Skeletal muscle satellite cell (primary cell): ENCODE measurements at regions not wholly inside any gene's neighbourhood (a gene's known extent, or its start where the extent isn't known, plus 50 kb on each side); places are given as distances from the start of the nearest gene placed in this dataset.
A peak's percentile ranks its signal among the peaks of the same experiment; 100 is the strongest.

Source experiments
- H3K27me3 ChIP-seq: 2 replicates; pipeline ENCODE4 v1.7.0; 2013; ENCODE audit warnings: low read length; ENCODE audit not compliant: control insufficient read depth, insufficient read depth
- H3K36me3 ChIP-seq: 2 replicates; pipeline ENCODE4 v1.7.0; 2013; ENCODE audit warnings: mild to moderate bottlenecking, control low read depth, low read length; ENCODE audit not compliant: insufficient read depth
- H3K4me1 ChIP-seq: 2 replicates; pipeline ENCODE4 v1.7.0; 2013; ENCODE audit warnings: low read length; ENCODE audit not compliant: control insufficient read depth, insufficient read depth
- H3K4me2 ChIP-seq: 2 replicates; pipeline ENCODE4 v1.7.0; 2013; ENCODE audit warnings: mild to moderate bottlenecking, low read length
- H3K4me3 ChIP-seq: 2 replicates; pipeline ENCODE4 v1.7.0; 2013; ENCODE audit warnings: low read length
- H3K9ac ChIP-seq: 2 replicates; pipeline ENCODE4 v1.7.0; 2013; ENCODE audit warnings: mild to moderate bottlenecking, low read depth, low read length, moderate library complexity
- H3K9me3 ChIP-seq: replicated peaks from 2 replicates; pipeline ENCODE4 v1.7.0; 2013; ENCODE audit warnings: mild to moderate bottlenecking, control low read depth, low read length

- H3K4me2 ChIP-seq = no peak overlapping the region
- H3K36me3 ChIP-seq = no peaks in the 10 kb centered on the region
- no peak overlapping the region for H3K9ac ChIP-seq
- H3K9me3 ChIP-seq = no peaks in the 10 kb centered on the region
- peaks cover 12% of the 10 kb centered on the region for H3K27me3 ChIP-seq
- H3K4me3 ChIP-seq = no peak overlapping the region
- no peaks in the 10 kb centered on the region for H3K4me1 ChIP-seq
Measured at GRCh38 chr1:218156595-218156994, 128.5 kb upstream of the RRP15 start.

- Histone ChIP-seq H3K9me3 (no peaks in the 10 kb centered on the region), H3K27me3 (peaks cover 59% of the 10 kb centered on the region), H3K4me1 (peaks cover 6% of the 10 kb centered on the region), H3K4me3 (no peak overlapping the region), H3K4me2 (no peak overlapping the region), H3K36me3 (no peaks in the 10 kb centered on the region), H3K9ac (no peak overlapping the region)
Measured at GRCh38 chr1:218163371-218163770, 121.7 kb upstream of the RRP15 start.

DNA sequence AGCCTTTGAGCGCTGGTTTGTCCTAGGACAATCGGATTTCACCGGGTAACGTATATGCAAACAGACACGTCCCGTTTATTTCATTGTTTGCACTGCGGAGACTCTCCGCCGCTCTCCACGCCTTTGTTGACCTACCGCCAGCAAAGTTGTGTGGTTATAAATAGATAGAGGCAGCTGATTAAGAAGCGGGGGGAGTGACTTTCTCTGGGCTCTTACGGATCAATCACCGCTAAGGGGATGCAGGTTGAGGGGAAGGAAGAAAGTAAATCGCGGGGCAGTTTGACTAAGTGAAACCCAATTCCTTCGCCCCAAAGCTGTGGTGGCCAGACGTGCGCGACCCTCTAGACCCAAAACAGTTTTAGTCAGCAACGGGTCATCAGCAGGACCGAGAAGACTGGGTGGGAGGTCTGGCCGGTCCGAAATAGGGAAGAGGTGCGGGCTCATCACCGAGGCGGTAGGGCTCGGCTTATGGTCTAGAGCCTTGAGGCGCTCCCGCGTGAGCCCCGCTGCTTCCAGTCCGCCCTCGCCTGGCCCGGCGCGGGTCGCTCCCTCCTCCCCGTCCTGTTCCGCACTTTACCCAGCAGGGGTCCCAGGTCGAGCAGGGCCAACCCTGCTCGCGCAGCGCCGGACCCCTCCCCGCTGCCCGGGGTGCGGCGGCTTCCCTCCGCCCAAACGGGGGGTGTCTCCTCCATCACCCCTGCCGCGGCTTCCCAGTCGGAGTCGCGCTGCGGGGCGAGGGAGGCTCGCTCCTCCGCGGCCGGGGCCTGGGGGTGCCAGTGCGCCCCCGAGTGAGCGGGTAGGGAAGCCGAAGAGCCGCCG is 120.8 kb upstream of the RRP15 start:
- Histone ChIP-seq H3K36me3 (no peaks in the 10 kb centered on the region), H3K4me1 (peaks cover 6% of the 10 kb centered on the region), H3K4me2 (peak overlapping the region; percentile 88), H3K27me3 (peaks cover 67% of the 10 kb centered on the region), H3K9ac (peak overlapping the region; percentile 56), H3K4me3 (peak overlapping the region; percentile 75), H3K9me3 (no peaks in the 10 kb centered on the region)

DNA sequence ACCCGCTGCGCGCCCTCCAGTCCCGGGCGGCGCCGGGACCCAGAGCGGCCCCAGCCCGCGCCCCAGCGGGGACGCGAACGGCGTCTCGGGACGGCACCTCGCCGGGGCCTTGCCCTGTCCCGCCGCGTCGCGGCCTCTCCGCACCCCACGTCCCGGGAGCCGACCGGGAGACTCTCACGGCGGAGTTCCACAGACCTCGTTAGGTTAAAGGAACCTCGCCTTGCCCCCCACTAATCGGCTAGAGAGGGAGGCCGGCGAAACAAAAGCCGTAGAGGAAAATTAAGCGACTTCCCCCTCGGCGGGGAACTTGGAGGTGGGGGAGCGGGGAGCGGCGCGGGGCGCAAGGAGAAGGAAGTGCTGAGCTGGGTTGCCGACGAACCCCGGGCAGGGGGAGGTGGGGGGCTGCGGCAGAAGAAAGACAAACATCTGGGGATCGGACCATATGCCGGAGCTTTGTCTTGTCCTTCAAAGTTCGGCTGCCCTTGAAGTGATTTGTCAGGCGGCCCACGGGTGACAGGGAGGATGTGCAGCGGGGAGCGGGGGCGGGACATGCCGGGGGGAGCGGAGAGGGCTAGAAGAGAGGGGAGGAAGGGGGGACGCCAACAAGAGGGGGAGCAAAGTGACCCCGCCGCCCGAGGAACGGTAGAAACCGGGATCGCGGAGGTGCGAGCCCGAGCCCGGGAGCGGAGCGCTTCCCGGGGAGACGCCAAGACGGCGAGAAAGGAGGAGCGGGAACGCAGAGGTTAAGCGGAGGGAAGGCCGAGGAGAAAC is 120.0 kb upstream of the RRP15 start:
- no peaks in the 10 kb centered on the region for H3K36me3 ChIP-seq
- H3K9ac ChIP-seq = peak overlapping the region; percentile 56
- no peaks in the 10 kb centered on the region for H3K9me3 ChIP-seq
- peak overlapping the region; percentile 88 for H3K4me2 ChIP-seq
- peaks cover 6% of the 10 kb centered on the region for H3K4me1 ChIP-seq
- H3K4me3 ChIP-seq = peak overlapping the region; percentile 75
- H3K27me3 ChIP-seq = peaks cover 65% of the 10 kb centered on the region

DNA sequence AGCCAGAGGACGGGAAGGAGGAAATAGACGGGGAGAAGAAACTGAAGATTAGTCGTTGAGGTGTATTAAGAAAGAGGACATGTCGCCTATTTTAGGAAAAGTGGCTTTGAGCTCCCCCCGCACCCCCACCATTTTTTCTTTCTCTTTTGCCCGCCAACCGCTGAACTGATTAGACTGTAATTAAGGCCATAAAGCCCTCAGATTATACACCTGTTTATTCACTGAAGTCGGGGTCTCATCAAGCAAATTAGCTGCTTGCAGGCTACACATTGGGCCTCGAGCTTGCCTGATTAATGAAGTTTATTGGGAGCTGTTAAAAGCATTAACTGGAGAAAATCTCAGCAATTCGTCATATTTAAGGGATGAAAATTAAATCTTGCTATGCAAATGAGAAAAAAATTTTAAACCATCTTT is 119.4 kb upstream of the RRP15 start:
- H3K4me2 ChIP-seq = peak overlapping the region; percentile 88
- peak overlapping the region; percentile 75 for H3K4me3 ChIP-seq
- H3K9ac ChIP-seq = peak overlapping the region; percentile 56
- H3K27me3 ChIP-seq = peaks cover 65% of the 10 kb centered on the region
- no peaks in the 10 kb centered on the region for H3K9me3 ChIP-seq
- no peaks in the 10 kb centered on the region for H3K36me3 ChIP-seq
- peaks cover 6% of the 10 kb centered on the region for H3K4me1 ChIP-seq

DNA sequence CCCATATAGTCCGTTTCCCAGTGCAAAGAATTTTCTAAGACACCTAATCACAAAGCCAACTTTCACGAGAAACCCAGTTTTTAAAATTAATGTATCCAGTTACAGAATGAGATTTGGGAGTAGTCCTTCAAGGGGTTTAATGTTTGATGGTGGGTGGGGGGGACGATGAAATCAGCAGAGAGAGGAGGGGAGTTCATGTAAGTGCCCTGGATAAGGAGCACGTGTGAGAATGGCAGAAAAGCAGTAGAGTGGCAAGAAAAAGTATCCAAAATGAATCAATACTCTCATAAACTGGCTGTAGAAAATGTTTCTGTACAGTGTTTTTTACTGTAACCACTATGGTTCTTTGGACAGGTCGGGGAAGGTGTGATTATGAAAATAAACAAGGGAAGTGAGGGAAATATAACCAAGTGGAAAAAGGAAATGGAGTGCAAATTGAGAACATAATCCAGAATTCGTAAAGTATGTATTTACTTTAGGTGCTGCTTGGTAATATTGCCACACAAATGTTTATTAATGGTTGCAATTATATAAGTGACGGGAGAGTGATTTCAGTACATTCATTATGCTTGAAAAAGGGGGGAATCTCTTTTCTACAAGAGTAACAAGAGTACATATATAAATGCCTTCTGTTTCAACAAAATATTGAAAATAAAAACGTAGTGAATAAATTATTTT is 118.7 kb upstream of the RRP15 start:
- Histone ChIP-seq H3K36me3 (no peaks in the 10 kb centered on the region), H3K4me2 (no peak overlapping the region), H3K27me3 (peaks cover 65% of the 10 kb centered on the region), H3K9me3 (no peaks in the 10 kb centered on the region), H3K4me3 (no peak overlapping the region), H3K4me1 (peaks cover 6% of the 10 kb centered on the region), H3K9ac (no peak overlapping the region)

GRCh38 chr1:218171302-218171893 is 113.7 kb upstream of the RRP15 start:
- Histone ChIP-seq H3K27me3 (peaks cover 37% of the 10 kb centered on the region), H3K4me2 (peak overlapping the region; percentile 10), H3K9me3 (no peaks in the 10 kb centered on the region), H3K9ac (no peak overlapping the region), H3K4me1 (no peaks in the 10 kb centered on the region), H3K4me3 (no peak overlapping the region), H3K36me3 (no peaks in the 10 kb centered on the region)

- no peaks in the 10 kb centered on the region for H3K9me3 ChIP-seq
- no peaks in the 10 kb centered on the region for H3K36me3 ChIP-seq
- no peaks in the 10 kb centered on the region for H3K27me3 ChIP-seq
Measured at GRCh38 chr1:218182455-218182854, 102.6 kb upstream of the RRP15 start.

GRCh38 chr1:218200979-218201378 is 84.1 kb upstream of the RRP15 start:
- Histone ChIP-seq H3K27me3 (no peaks in the 10 kb centered on the region), H3K36me3 (no peaks in the 10 kb centered on the region), H3K4me1 (no peaks in the 10 kb centered on the region), H3K9me3 (no peaks in the 10 kb centered on the region), H3K4me3 (no peak overlapping the region), H3K9ac (no peak overlapping the region), H3K4me2 (no peak overlapping the region)

More at GRCh38 chr1:218182455-218182854, 102.6 kb upstream of the RRP15 start:
- H3K9ac ChIP-seq = no peak overlapping the region
- H3K4me2 ChIP-seq = no peak overlapping the region
- no peaks in the 10 kb centered on the region for H3K4me1 ChIP-seq
- no peak overlapping the region for H3K4me3 ChIP-seq

GRCh38 chr1:218201601-218202000 is 83.5 kb upstream of the RRP15 start:
- Histone ChIP-seq H3K4me3 (no peak overlapping the region), H3K4me1 (no peaks in the 10 kb centered on the region), H3K4me2 (no peak overlapping the region), H3K27me3 (no peaks in the 10 kb centered on the region), H3K9me3 (no peaks in the 10 kb centered on the region), H3K9ac (no peak overlapping the region), H3K36me3 (no peaks in the 10 kb centered on the region)

GRCh38 chr1:218205721-218206120 is 79.4 kb upstream of the RRP15 start:
- Histone ChIP-seq H3K9me3 (no peaks in the 10 kb centered on the region), H3K4me2 (no peak overlapping the region), H3K36me3 (no peaks in the 10 kb centered on the region), H3K4me1 (peaks cover 20% of the 10 kb centered on the region), H3K9ac (no peak overlapping the region), H3K4me3 (no peak overlapping the region), H3K27me3 (no peaks in the 10 kb centered on the region)
